ENCODE measurements at regions not wholly inside any gene's neighbourhood (a gene's known extent, or its start where the extent isn't known, plus 50 kb on each side); places are given as distances from the start of the nearest gene placed in this dataset.
"Not testable (repeated sequence)": the region's sequence is repeated elsewhere in the genome, so short reads cannot be mapped to it uniquely, and the experiment has no call there.

GRCh38 chr7:56206420-56206819 is 90.2 kb upstream of the NUPR2 start:
- DNase-seq: no peak

GRCh38 chr7:56199639-56200038 is 83.4 kb upstream of the NUPR2 start:
- no peak for DNase-seq

GRCh38 chr7:56196195-56196594 is 80.0 kb upstream of the NUPR2 start:
- DNase-seq: not testable (repeated sequence)

- DNase-seq: no peak
These were observed 72.7 kb upstream of the NUPR2 start for GRCh38 chr7:56188823-56189346.

- DNase-seq: no peak
These were observed 72.2 kb upstream of the NUPR2 start for GRCh38 chr7:56188376-56188775.

- no peak for DNase-seq
These were observed 64.8 kb upstream of the NUPR2 start for GRCh38 chr7:56181010-56181409.

GRCh38 chr7:56175771-56176170 is 59.6 kb upstream of the NUPR2 start:
- no peak for DNase-seq

- DNase-seq: no peak
These were observed 58.9 kb upstream of the NUPR2 start for GRCh38 chr7:56174875-56175760.

- no peak for DNase-seq
These were observed 58.2 kb upstream of the NUPR2 start for GRCh38 chr7:56174346-56174874.

Measured in stimulated activated naive CD4-positive, alpha-beta T cell (primary cell).